Left ventricle myocardium inferior (tissue), 1 donor: ENCODE measurements at regions not wholly inside any gene's neighbourhood (a gene's known extent, or its start where the extent isn't known, plus 50 kb on each side); places are given as distances from the start of the nearest gene placed in this dataset.

Experiments
- DNase-seq: peaks from one replicate; pipeline ENCODE4 v3.0.0-alpha.2; 2020
- H3K27ac ChIP-seq: fragments of 200-600 bp; replicated peaks from 2 replicates; pipeline ENCODE4 v1.8.0; 2021
- H3K27me3 ChIP-seq: fragments of 200-600 bp; 2 replicates; pipeline ENCODE4 v1.8.0; 2021; ENCODE audit warnings: low read depth
- H3K36me3 ChIP-seq: fragments of 200-600 bp; 2 replicates; pipeline ENCODE4 v1.8.0; 2021
- H3K4me1 ChIP-seq: fragments of 200-600 bp; 2 replicates; pipeline ENCODE4 v1.8.0; 2021
- H3K4me3 ChIP-seq: fragments of 200-600 bp; 2 replicates; pipeline ENCODE4 v1.8.0; 2021; ENCODE audit warnings: mild to moderate bottlenecking, moderate library complexity
- H3K9me3 ChIP-seq: fragments of 200-600 bp; replicated peaks from 2 replicates; pipeline ENCODE4 v1.8.0; 2021
- intact Hi-C: fragments of 100-400 bp; cut with micrococcal nuclease; formaldehyde crosslinking; loops from one replicate; pipeline ENCODE4 v1.11.0; 2022
- TF ChIP-seq, protein P1 (sequence below): fragments of 200-600 bp; IDR thresholded peaks from 2 replicates; pipeline ENCODE4 v1.8.0; 2021; ENCODE audit warnings: antibody characterized with exemption, mild to moderate bottlenecking, borderline replicate concordance
- donor health status: DM: no; HTN: yes; CAD: no; lungs with severe emphysema.

DNA sequence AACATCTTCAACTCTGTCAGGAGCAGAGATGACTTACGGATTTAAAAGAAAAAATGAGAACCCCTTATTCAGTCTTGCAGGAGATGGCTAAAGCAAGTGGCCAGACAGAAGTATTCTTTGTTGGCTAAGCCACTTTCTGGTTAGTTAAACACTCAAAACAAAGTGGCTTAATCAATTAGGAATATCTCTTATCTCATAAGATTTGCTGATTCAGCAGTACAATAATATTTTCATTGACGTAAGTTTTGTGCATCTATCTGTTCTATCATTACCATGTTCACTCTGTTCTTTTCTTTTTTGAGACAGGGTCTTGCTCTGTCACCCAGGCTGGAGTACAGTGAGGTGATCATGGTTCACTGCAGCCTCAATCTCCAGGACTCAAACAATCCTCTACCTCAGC is 342.0 kb downstream of the EN1 start:
- no peak for DNase-seq
- Histone ChIP-seq H3K4me3 (no peak overlapping the region), H3K9me3 (no peaks in the 10 kb centered on the region), H3K27ac (no peak overlapping the region), H3K4me1 (no peaks in the 10 kb centered on the region), H3K27me3 (peaks cover 14% of the 10 kb centered on the region), H3K36me3 (no peaks in the 10 kb centered on the region)
- TF ChIP-seq, protein P1, sequence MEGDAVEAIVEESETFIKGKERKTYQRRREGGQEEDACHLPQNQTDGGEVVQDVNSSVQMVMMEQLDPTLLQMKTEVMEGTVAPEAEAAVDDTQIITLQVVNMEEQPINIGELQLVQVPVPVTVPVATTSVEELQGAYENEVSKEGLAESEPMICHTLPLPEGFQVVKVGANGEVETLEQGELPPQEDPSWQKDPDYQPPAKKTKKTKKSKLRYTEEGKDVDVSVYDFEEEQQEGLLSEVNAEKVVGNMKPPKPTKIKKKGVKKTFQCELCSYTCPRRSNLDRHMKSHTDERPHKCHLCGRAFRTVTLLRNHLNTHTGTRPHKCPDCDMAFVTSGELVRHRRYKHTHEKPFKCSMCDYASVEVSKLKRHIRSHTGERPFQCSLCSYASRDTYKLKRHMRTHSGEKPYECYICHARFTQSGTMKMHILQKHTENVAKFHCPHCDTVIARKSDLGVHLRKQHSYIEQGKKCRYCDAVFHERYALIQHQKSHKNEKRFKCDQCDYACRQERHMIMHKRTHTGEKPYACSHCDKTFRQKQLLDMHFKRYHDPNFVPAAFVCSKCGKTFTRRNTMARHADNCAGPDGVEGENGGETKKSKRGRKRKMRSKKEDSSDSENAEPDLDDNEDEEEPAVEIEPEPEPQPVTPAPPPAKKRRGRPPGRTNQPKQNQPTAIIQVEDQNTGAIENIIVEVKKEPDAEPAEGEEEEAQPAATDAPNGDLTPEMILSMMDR = no peak
- intact Hi-C loops = no loop called here

DNA sequence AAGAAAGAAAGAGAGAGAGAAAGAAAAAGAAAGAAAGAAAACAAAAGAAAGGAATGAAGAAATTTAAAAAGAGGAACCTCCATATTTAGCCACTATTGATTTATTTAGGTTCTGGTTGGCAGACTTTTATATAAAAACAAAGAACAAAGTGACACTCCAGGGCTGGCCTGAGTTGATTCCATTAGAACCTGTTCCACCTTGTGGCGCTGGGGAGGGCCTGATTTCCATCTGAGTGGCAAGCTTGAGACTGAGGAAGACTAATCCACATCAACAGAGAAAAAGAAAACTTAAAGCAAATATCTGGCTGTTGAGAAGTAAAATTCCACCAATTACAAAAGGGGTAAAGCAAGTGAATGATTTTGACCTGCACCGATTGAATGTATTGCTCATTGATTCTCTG is 345.3 kb downstream of the EN1 start:
- H3K36me3 ChIP-seq = no peaks in the 10 kb centered on the region
- no peak overlapping the region for H3K4me3 ChIP-seq
- H3K4me1 ChIP-seq = no peaks in the 10 kb centered on the region
- H3K9me3 ChIP-seq = no peaks in the 10 kb centered on the region
- H3K27me3 ChIP-seq = peaks cover 25% of the 10 kb centered on the region
- intact Hi-C loops = no loop called here
- H3K27ac ChIP-seq = no peak overlapping the region
- TF ChIP-seq, protein P1 = no peak
- no peak for DNase-seq

DNA sequence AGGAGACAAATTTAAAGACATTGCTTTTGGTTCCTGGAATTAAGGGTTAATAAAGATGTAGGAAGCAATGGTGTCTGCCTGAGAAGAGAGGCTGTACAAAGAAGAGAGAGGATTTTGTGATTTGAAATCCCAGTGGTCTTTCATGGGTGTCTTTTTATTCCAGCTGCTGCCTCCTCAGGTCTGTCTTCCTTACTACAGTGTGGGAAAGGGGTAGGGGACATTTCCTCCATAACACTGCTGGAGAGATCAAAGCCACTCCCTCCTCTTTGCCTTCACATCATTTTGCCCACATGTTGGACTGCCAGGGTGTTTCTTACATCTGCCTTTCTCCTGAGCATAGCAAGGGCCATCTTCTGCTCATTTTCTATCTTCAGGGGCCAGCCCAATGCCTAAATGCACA is 348.5 kb downstream of the EN1 start:
- H3K27me3 ChIP-seq = peaks cover 36% of the 10 kb centered on the region
- H3K27ac ChIP-seq = no peak overlapping the region
- no peaks in the 10 kb centered on the region for H3K9me3 ChIP-seq
- DNase-seq = no peak
- intact Hi-C loops = no loop called here
- H3K4me3 ChIP-seq = no peak overlapping the region
- no peaks in the 10 kb centered on the region for H3K36me3 ChIP-seq
- TF ChIP-seq, protein P1 = no peak
- no peaks in the 10 kb centered on the region for H3K4me1 ChIP-seq

DNA sequence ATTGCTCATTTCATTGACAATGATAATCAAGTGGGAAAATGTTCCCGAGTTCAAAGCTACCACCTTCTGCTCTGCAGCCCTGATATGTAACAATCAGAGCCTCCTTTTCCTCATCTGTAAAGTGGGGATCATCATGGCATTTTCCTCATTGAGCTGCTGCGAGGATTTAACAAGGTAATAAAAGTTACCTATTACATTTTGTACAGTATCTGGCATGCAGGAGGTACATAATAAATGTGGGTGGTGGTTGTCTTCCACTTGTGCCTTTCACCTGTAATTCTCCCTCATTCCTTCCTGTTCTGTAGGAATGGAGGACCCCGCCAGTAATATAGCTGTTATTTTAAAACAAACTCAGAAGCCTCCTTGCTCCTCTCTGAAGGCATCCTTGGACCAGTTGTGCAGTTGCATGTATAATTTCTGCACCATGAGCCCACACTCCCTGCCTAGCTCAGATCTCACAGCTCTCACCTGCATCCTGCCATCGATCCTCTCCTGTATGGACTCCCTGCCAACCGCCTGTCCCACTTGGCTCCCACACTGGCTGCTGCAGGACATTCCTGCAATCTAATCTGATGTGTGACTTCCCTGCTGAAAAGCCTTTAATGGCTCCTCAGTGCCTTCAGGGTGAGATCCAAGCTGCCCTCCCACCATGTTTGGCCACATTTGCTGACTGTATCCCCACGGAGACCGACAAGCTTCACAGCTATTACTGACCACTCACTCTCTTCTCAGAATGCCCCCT is 350.4 kb downstream of the EN1 start:
- H3K27ac ChIP-seq = no peak overlapping the region
- no peaks in the 10 kb centered on the region for H3K4me1 ChIP-seq
- intact Hi-C loops = no loop called here
- no peak overlapping the region for H3K4me3 ChIP-seq
- no peak for DNase-seq
- TF ChIP-seq, protein P1 = no peak
- H3K9me3 ChIP-seq = peaks cover 10% of the 10 kb centered on the region
- H3K27me3 ChIP-seq = peaks cover 41% of the 10 kb centered on the region
- no peaks in the 10 kb centered on the region for H3K36me3 ChIP-seq

DNA sequence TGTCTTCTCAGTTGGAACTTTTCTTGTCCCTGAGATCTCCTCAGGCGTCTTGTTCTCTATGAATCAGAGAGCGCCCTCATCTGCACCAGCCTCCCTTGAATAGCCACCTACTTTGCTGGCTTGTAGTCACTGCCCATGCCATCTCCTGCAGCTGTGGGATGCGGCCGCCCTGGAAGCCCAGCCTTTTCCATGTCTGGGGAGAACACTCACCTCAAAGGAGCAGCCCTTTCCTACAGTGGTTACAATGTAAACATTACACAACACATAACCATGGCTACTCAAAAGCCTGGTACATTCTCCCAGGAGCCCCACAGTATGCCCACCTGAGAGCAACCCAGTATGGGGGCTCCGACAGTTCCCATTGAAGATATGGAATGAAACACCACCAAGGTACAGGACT is 351.0 kb downstream of the EN1 start:
- TF ChIP-seq, protein P1 = no peak
- Histone ChIP-seq H3K9me3 (peaks cover 15% of the 10 kb centered on the region), H3K36me3 (no peaks in the 10 kb centered on the region), H3K4me1 (no peaks in the 10 kb centered on the region), H3K4me3 (no peak overlapping the region), H3K27ac (no peak overlapping the region), H3K27me3 (peaks cover 41% of the 10 kb centered on the region)
- DNase-seq = no peak
- intact Hi-C loops = no loop called here
